GM18909 (cell line): ENCODE measurements at regions not wholly inside any gene's neighbourhood (a gene's known extent, or its start where the extent isn't known, plus 50 kb on each side); places are given as distances from the start of the nearest gene placed in this dataset.
"Not testable (repeated sequence)": the region's sequence is repeated elsewhere in the genome, so short reads cannot be mapped to it uniquely, and the experiment has no call there.

Experiments used
- ATAC-seq: cut with Tn5 transposase; IDR thresholded peaks from one replicate; pipeline ENCODE4 v1.9.1; 2021; ENCODE audit warnings: mild to moderate bottlenecking; ENCODE audit not compliant: unreplicated experiment, poor library complexity

DNA sequence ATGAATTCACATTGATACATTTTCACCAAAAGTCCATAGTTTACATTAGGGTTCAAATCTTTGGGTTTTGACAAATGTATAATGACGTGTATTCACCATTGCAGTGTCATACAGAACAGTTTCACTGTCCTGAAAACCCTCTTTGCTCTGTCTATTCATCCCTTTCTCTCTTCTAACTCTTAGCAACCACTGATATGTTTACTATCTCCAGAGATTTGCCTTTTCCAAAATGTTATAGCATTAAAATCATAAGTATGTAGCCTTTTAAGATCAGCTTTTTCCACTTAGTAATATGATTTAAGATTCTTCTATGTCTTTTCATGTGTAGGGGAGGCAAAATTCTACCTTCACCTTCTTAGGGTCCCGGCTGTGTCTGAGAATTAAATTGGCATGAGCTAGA is 203.8 kb downstream of the TPRG1 start:
- ATAC-seq, result no peak

DNA sequence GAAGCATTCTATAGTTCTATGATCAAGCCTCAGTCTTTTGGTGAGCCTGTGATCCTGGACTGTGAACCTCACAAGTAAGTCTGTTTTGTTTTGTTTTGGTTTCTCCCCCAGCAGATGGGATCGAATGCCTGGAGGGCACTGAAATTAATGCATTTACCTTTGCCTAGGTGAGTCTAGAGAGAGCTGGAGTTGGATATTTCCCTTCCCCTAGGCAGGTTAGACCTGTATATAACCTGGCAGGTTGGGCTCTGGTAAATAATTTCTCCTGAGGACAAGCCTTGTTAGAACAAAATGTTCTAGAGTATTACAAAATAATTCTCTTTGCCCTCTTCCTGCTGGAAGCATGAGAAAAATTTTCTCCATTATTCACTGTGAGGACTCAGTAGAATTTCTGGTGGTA is 211.9 kb downstream of the TPRG1 start:
- ATAC-seq, result no peak

DNA sequence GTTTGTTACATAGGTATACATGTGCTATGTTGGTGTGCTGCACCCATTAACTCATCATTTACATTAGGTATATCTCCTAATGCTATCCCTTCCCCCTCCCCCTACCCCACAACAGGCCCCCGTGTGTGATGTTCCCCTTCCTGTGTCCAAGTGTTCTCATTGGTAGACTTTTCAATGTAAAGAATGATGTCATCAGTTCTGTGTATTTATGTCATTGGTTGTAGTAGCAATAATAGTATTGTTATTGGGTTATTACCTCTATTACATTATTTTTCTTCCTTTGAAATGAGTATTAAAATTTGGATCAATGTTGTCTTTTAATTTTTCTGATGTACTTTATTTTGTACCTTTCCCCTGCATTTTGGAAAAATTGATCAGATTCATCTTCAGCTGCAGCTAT is 214.1 kb downstream of the TPRG1 start:
- not testable (repeated sequence) for ATAC-seq

DNA sequence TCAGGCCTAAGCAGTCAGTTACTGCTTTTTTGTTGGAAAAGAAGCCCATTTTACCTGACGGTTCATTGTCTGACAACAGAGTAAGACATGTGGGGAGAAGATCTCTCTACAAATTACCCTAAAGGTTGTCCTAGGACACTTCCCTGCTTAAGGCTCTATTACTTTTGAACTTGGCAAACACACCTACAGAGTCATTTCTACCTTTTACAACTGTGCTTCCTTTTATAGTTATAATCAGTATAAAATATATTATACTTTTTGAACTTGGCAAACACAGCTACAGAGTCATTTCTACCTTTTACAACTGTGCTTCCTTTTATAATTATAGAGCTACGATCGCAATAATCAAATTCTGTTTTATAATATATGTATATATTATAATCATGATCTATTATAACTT is 215.0 kb downstream of the TPRG1 start:
- ATAC-seq, result no peak

DNA sequence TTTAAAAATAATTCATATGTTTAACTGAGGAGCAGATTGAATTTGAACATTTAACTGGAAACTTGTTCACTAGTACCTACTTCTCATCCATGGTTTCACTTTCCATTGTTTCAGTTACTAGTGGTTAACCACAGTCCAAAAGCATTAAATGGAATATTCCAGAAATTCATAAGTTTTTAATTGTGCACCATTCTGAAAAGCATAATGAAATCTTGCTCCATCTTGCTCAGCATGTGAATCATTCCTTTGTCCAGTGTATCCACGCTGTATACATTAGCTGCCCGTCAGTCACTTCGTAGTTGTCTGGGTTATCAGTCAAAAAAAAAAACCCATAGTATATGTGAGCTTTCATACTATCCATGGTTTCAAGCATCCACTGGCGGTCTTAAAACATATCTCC is 217.6 kb downstream of the TPRG1 start:
- no peak for ATAC-seq

DNA sequence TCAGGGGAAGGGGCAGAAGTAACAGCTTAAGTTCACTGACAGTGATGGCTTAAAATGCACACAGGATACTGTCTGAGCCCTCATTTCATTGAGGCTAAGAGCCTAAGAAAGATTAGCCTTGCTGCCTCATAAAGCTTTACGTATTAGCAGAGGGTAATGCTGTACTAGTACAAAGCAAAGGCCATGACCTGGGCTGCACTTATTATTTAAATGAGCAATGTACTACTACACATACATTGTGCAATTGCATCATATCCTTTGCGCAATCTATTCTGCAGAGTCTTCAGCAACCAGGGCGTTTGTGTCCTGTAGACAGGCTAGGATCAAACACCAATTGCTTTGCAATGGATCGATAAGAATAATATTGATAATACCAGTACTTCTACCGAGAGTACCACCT is 221.8 kb downstream of the TPRG1 start:
- ATAC-seq, result no peak

DNA sequence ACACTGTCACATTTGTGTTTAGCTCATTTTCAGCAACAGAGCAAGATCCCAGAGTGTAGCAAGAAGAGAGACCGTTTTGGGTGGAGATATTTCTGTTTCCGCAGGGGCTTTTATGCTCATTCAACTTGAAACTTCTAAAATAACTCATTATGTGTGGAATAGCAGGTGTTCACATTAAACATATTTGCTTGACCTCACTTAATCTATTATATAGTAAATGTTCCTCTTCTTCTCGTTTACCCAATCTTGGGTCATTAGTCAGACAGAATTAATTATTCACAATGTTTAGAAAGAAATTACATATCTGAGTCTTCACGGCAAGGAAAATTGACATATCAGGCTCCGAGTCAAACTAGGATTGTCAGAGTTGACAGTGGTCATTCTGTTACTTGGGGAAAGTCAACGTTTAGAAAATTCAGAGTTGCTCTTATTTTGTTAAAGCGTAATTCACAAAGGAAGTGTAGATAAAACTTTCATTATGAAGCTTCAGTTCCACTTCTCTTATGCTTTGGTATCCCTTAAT is 222.9 kb downstream of the TPRG1 start:
- peak; percentile 92 for ATAC-seq

DNA sequence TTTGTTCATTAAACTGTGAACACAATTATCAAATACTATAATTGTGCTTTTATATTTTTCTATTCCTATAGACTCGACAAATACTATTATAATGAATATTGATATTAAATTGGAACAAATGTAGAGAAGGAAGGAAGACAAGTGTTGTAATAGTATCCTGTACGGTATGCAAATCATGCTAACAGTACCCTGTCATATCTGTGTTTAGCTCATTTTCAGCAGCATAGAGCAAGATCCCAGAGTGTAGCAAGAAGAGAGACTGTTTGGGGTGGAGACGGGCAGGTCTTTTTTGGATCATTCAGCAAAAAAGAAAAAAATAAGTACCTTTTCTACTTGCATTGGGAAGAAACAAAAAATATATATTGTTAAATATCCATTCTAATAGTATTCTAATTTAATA is 224.1 kb downstream of the TPRG1 start:
- no peak for ATAC-seq

DNA sequence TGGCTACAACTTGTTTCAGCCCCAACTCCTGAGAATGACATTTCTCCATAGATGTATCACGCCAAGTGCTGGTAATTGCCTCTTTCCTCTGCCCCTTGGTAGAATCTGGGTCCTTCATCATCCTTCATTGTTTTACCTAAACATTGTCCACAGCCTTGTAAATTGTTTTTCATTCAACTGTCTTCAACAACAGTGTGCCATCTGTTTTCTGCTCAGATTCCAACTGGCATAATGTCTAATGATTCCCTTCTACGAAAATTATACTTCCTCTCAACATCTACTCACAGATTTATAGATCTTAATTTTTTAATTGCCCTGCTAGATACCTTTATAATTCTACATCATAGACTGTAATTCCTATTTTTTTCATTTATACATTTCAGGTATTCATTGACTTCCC is 226.9 kb downstream of the TPRG1 start:
- ATAC-seq, result no peak

DNA sequence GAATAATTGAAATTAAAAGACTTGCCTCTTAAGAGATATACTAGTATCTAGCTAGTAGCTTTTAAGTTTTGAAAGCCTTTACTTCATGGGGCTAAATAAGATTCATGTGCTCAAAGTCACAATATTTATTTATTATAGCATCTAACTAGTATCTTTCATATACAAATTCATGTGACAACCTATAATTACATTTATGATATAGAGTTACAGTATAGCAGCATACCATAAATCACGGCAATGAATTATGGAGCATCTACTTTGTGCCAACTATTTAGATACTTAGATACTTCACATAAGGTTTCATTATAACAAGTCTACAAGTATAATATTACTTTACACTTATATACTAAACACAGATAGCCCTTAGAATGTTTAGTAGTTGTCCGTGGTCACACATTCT is 229.4 kb downstream of the TPRG1 start:
- ATAC-seq, result no peak

DNA sequence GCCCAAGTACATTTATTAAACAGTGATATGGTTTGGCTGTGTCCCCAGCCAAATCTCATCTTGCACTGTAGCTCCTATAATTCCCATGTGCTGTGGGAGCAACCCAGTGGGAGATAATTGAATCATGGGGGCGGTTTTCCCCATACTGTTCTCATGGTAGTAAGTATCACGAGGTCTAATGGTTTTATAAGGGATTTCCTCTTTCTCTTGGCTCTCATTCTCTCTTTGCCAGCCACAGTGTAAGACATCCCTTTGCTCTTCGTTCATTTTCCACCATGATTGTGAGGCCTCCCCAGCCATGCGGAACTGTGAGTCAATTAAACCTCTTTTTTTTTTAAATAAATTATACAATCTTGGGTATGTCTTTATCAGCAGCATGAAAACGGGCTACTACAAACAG is 228.0 kb upstream of the TP63 start:
- no peak for ATAC-seq

DNA sequence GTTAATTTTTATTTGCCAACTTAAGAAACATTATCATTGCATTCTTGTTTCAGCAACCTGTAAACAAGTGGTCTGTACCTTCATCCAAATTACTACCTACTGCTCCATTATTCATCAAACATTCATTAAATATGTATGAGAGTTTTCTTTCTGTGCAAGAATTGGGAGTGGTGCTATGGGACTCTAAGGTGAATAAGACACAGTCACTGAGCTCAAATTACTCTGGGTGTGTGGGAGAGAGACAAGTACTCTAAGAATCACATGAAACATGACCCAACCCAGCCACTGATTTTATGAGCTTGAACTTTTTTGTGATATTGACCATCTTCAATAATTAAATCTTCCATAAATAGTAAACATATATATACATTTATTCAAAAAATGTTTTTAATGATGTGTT is 227.2 kb upstream of the TP63 start:
- no peak for ATAC-seq

DNA sequence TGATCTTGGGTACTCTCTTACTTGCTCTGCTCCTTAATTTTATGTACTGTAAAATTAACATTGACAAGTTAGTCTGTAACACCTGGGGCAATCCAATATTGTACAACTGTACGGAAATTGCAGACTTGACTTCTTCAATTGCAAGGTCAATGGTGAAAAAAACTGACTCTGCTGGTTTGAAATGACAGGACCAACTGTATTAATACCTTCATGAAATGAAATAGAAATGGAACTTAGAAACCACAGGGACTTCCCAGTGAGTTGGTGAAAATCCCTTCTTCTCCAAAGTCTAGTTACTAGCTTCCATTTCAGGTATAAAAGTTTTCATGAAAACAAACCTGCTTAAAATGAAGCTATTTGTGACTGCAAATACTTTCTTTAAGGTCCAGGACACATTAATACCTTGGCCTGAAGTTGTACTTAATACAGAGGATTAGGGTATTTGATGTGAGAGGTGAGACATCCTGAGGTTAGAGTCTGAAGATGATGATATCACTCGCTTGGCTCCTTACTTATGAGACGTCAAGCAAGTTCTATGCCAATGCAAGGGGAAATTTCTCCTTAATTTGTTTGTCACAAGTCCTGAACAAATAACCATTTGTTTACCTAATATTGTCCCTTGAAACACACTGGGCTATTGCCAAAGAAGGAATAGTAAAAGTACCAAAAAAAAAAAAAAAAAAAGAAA is 226.2 kb upstream of the TP63 start:
- no peak for ATAC-seq

DNA sequence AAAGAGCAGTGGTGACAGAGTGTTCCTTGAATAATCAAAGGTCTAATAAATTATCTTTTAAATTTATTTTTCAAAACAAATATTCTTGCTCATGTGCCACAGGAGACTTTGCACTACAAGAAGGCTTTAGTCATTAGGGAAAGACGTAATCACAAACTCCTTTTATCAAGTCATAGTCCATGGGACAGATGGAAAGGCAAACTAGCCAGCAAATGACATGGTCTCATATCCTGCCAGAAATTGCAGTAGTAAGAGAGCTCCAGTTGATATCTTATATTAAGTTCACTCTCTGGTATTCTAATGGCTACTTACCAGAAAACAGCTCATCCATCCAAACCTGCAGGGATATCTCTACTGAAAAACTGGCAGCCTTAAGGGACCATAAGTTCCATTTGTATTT is 225.0 kb upstream of the TP63 start:
- ATAC-seq, result no peak

DNA sequence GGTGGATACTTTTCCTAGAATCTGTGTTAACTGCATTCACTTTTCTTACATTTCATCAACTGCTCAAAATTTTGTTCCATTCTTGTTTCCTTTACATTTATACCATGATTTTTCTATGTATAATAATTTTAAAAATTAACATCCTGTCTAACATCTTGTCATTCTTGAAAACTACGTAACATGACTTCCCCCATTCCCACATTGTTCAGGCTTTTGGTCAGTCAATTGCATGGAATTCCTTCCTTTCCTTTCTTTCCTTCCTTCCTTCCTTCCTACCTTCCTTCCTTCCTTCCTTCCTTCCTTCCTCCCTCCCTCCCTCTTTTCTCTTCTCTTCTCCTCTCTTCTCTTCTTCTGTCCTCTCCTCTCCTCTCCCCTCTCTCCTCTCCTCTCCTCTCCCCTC is 220.7 kb upstream of the TP63 start:
- no peak for ATAC-seq

DNA sequence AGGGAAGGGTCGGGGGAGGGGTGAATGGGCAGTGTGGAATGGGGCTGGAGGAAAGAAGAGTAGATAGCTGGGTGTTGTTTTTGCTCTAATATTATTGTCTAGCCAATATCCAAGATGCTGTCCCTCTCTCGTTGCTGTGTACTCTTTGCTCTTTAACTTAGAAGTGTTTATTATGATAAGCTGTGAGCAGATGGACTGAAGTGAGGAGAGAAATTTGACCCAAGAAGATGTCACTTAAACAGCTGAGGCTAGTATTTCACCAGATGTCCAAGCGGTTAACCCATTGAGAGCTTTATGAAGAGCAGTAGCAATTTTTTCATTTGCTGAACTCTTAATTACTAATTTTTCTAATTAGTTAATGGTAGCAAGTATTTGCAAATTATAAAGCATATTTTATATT is 212.2 kb upstream of the TP63 start:
- no peak for ATAC-seq

DNA sequence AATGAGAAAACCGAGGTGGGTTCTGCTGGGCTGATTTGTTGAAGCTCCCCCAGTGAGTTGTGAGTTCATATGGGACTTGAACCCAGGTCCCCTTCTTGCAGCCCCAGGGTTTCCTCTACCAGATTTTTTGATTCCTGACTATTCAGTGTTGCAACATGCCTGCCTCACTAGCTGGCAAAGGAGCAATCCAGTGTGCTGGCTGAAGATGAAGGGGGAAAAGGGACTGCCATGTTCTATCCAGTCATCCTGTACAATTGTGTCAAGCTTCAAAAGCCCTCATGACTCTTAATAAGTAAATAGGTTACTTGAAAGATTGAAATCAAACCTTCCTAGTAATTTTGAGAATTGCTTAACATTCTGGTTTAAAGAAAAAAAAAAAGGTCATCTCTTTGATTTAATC is 211.5 kb upstream of the TP63 start:
- no peak for ATAC-seq

DNA sequence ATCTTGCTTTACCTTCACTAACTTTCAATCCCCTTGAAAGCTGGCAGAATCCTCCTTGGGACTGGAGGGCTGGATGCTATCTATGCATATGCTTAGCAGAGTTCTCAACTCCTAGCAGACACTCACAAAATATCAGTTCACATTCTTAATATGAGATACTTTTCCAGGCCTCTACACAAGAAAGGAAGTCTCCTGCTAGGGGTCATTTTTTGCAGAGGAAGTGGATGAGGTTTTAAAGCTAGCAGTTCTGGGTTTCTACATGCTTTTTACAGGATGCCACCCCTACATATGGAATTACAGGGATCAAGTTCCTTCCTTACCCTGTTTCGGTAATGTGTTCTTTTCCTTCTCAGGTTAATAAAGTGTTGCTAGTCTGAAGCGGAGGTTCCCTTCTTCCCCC is 206.3 kb upstream of the TP63 start:
- no peak for ATAC-seq

DNA sequence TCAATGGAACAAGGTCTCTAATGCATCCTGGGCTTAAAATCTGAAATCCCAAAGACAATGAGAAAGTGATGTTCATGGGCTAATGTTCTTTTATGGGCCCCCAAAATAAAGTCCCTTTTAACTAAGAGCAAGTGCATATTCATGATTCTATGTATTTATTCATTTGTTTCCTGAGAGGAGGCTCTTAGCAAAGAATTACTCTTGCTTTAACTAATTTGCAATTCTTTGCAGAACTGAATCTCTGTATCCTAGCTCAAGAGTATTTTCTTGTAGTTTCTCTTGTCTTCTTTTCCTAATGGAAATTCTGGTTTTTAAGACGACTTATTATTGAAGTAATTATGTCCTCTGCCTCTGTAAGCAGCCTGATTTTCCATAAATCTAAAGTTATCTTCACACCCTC is 202.2 kb upstream of the TP63 start:
- no peak for ATAC-seq

DNA sequence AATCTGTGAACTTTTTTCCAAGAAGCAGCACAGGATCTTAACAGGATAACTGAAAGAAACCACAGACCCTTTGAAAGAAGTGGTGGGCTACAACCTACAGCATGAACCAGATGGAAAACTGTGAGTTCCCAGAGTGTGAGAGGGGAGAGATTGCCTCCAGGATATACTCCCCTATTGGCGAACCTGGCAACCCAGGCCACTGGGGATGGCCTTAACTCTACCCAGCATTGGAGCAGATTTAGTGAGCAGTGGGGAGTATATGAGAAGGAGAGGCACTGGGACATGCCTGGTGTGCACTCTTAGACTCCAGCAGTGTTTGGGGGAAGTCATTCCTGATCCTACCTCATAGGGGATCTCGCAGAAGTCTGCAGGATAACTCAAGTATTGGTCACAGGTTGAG is 201.0 kb upstream of the TP63 start:
- no peak for ATAC-seq

DNA sequence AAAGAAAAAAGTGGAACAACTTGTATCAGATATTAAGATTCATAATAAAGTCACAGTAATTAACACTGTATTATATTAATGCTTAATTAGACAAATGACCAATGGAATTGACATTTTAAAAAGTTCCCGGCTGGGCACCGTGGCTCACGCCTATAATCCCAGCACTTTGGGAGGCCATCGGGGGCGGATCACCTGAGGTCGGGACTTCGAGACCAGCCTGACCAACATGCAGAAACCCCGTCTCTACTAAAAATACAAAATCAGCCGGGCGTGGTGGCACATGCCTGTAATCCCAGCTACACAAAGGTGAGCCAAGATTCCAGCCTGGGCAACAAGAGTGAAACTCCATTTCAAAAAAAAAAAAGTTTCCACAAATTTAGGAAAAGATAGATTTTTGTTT is 188.9 kb upstream of the TP63 start:
- not testable (repeated sequence) for ATAC-seq

DNA sequence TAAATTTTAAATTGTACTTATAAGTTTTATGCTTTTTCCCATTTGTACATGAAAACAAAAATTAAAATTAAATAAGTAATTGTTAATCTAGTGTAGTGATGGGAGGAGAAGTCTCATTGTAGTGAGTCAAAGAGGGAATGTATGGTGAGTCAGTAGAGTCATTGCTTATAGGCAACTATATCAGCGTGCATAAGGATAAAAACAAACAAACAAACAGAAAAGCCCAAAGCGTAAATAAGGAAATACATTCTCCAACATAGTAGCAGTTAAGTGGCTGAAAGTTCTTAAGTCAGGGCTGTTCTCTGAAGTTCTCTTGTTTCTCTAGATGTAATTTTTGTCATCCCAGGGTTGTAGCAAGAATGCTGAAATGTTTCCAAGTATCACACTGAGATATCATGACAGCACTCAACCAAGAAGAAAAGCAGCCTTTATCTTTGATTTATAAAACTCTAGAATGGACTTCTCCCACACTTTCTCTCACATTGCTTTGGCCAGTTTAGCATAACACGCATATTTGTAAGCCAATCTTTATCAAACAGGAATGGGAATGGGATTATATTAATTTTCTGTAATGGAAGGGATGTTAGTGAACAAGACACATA is 184.1 kb upstream of the TP63 start:
- ATAC-seq, result no peak
